Prostate gland (tissue), 2 donors: ENCODE measurements at regions not wholly inside any gene's neighbourhood (a gene's known extent, or its start where the extent isn't known, plus 50 kb on each side); places are given as distances from the start of the nearest gene placed in this dataset.

ENCODE experiments used
- CTCF ChIP-seq, 4 experiments: fragments of 200-600 bp in 2 of 4; fragments of 450-650 bp in 2 of 4; sonication (generic) in 2 of 4; IDR thresholded peaks; 1 replicate in 3 of 4; 2 replicates in 1 of 4; pipeline ENCODE4 v1.5.1; 2016 to 2019; ENCODE audit warnings: antibody characterized with exemption in 4 of 4, mild to moderate bottlenecking in 2 of 4, moderate library complexity in 2 of 4
- POLR2A ChIP-seq: fragments of 450-650 bp; IDR thresholded peaks from one replicate; pipeline ENCODE4 v1.6.1; 2016; ENCODE audit warnings: antibody characterized with exemption, mild to moderate bottlenecking
- POLR2AphosphoS5 ChIP-seq: sonication (generic); formaldehyde crosslinking; IDR thresholded peaks from one replicate; pipeline ENCODE4 v1.6.1; 2017; ENCODE audit warnings: antibody characterized with exemption

- TF ChIP-seq CTCF (IDR thresholded peaks at IDR 0.05): no peak
- TF ChIP-seq POLR2AphosphoS5: peak; percentile 79
- TF ChIP-seq POLR2A: no peak
Observed at GRCh38 chr4:96776920-96777527, 937.1 kb downstream of the PDHA2 start.
